Tibial nerve (tissue), 3 donors: ENCODE measurements at regions not wholly inside any gene's neighbourhood (a gene's known extent, or its start where the extent isn't known, plus 50 kb on each side); places are given as distances from the start of the nearest gene placed in this dataset.

Experiments used
- CTCF ChIP-seq, 5 experiments: fragments of 200-600 bp in 3 of 5; fragments of 450-650 bp in 2 of 5; sonication (generic) in 3 of 5; IDR thresholded peaks; one replicate each; pipeline ENCODE4 v1.5.1; 2016 to 2019; ENCODE audit warnings: antibody characterized with exemption in 5 of 5, mild to moderate bottlenecking in 3 of 5, moderate library complexity in 2 of 5
- POLR2A ChIP-seq, 2 donors: fragments of 450-650 bp; IDR thresholded peaks; one replicate each; pipeline ENCODE4 v1.6.1; 2017; ENCODE audit warnings: antibody characterized with exemption in 2 of 2, mild to moderate bottlenecking in 2 of 2, moderate library complexity in 2 of 2

DNA sequence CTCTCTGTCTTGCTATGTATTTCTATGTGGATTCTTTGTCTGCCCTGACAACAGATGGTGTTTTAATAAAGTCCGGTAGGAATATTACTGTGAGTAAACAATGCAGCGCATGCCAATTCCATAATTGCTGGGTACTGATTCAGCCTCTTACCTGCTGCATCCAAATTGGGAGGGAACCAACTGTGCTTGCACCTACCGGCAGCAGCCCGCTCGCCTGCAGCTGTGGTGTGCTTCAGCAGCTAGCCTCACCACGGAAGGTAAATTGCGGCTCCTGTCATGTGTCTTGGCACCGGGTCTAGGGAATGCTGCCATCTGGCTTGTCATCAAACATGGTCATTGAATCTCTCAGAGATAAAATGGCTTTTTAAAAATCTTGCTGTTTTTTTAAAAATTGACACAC is 704.8 kb upstream of the SLC35B3 start:
- TF ChIP-seq POLR2A (IDR thresholded peaks at IDR 0.05): no peak
- TF ChIP-seq CTCF (IDR thresholded peaks at IDR 0.05): no peak
